ENCODE measurements at regions not wholly inside any gene's neighbourhood (a gene's known extent, or its start where the extent isn't known, plus 50 kb on each side); places are given as distances from the start of the nearest gene placed in this dataset.

GRCh38 chr4:134126955-134127354 lies 74.6 kb downstream of the PABPC4L start:
- intact Hi-C loops (cut with DNase I; ENCODE audit: low total_unique reads): no loop called here
- no peak overlapping the region for H3K4me3 ChIP-seq
- no peaks in the 10 kb centered on the region for H3K36me3 ChIP-seq
- H3K4me1 ChIP-seq: no peaks in the 10 kb centered on the region
- TF ChIP-seq CTCF (IDR thresholded peaks at IDR 0.05) (no peak), POLR2A (IDR thresholded peaks at IDR 0.05) (no peak)
- no peak overlapping the region for H3K27ac ChIP-seq
- no peaks in the 10 kb centered on the region for H3K9me3 ChIP-seq
- no peaks in the 10 kb centered on the region for H3K27me3 ChIP-seq
- DNase-seq: no peak

- Histone ChIP-seq H3K36me3 (no peaks in the 10 kb centered on the region), H3K4me3 (no peak overlapping the region), H3K27me3 (no peaks in the 10 kb centered on the region), H3K9me3 (no peaks in the 10 kb centered on the region), H3K4me1 (no peaks in the 10 kb centered on the region), H3K27ac (no peak overlapping the region)
- intact Hi-C loops (cut with DNase I; ENCODE audit: low total_unique reads): no loop called here
- no peak for DNase-seq
- TF ChIP-seq POLR2A (IDR thresholded peaks at IDR 0.05): no peak
- TF ChIP-seq CTCF (IDR thresholded peaks at IDR 0.05): no peak
Measured at GRCh38 chr4:134126000-134126560, 75.5 kb downstream of the PABPC4L start.

GRCh38 chr4:134122903-134123302 lies 78.7 kb downstream of the PABPC4L start:
- TF ChIP-seq POLR2A (IDR thresholded peaks at IDR 0.05) (no peak), CTCF (IDR thresholded peaks at IDR 0.05) (no peak)
- Histone ChIP-seq H3K27ac (no peak overlapping the region), H3K4me1 (no peaks in the 10 kb centered on the region), H3K27me3 (no peaks in the 10 kb centered on the region), H3K4me3 (no peak overlapping the region), H3K9me3 (no peaks in the 10 kb centered on the region), H3K36me3 (no peaks in the 10 kb centered on the region)
- intact Hi-C loops (cut with DNase I; ENCODE audit: low total_unique reads): no loop called here
- no peak for DNase-seq

- intact Hi-C loops (cut with DNase I; ENCODE audit: low total_unique reads): no loop called here
- DNase-seq: no peak
Measured at GRCh38 chr4:134117392-134118183, 84.0 kb downstream of the PABPC4L start.

More at GRCh38 chr4:134117392-134118183, 84.0 kb downstream of the PABPC4L start:
- no peaks in the 10 kb centered on the region for H3K4me1 ChIP-seq
- no peaks in the 10 kb centered on the region for H3K36me3 ChIP-seq
- no peak for TF ChIP-seq CTCF (IDR thresholded peaks at IDR 0.05)
- no peak for TF ChIP-seq POLR2A (IDR thresholded peaks at IDR 0.05)
- no peaks in the 10 kb centered on the region for H3K9me3 ChIP-seq
- no peak overlapping the region for H3K27ac ChIP-seq
- no peaks in the 10 kb centered on the region for H3K27me3 ChIP-seq
- no peak overlapping the region for H3K4me3 ChIP-seq

Data from uterus (tissue), 3 donors.